Stimulated activated naive CD8-positive, alpha-beta T cell treated with anti-CD3 and anti-CD28 coated beads, Interleukin-15, Interleukin-2, amounts not matched to agents 100 U/mL and 50 U/mL, for 24 hours (primary cell): ENCODE measurements at regions not wholly inside any gene's neighbourhood (a gene's known extent, or its start where the extent isn't known, plus 50 kb on each side); places are given as distances from the start of the nearest gene placed in this dataset.
A peak's percentile ranks its signal among the peaks of the same experiment; 100 is the strongest.
"Not testable (repeated sequence)": the region's sequence is repeated elsewhere in the genome, so short reads cannot be mapped to it uniquely, and the experiment has no call there.

Experiments
- ATAC-seq: fragments of 150-1000 bp; cut with Tn5 transposase; one replicate; pipeline ENCODE4 v1.10.0; 2021
- DNase-seq: peaks from one replicate; pipeline ENCODE4 v3.0.0; 2021

- no peak for ATAC-seq
- no peak for DNase-seq
Measured at GRCh38 chr2:88860421-88861075, 169.1 kb downstream of the RPIA start.

- ATAC-seq (no peak), DNase-seq (no peak)
Measured at GRCh38 chr2:88865801-88866371, 174.4 kb downstream of the RPIA start.

DNA sequence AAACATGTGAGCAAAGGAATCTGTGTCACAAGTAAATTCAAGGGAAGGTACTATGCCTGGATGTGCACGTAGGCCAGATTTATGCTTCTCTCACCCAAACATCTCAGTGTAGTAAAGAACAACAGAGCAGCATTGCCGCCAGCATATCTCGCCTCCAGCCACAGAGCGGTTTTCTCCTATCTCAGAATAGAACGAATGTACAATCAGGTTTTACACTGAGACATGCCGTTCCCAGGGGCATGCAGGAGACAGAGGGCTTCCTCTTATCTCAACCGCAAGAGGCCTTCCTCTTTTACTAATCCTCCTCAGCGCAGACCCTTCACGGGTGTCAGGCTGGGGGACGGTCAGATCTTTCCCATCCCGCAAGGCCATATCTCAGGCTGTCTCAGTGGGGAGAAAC lies 175.3 kb downstream of the RPIA start:
- ATAC-seq (no peak), DNase-seq (no peak)

DNA sequence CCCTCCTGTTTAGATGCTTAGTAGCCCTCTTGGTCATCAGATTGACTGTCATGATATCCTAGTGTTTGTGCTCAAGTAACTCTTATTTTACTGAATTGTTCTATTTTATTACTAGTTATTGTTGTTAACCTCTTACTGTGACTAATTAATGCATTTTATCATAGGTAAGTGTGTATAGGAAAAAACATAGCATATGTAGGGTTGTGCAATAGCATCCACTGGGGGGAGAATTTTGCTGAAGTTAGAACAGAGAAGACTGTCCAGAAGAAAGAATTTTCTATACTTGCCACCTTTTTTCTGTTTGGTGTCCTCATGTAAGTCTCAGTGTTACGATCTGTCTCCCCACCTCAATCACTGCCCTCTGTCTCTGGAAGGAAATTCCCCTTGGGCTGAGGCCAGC lies 177.4 kb downstream of the RPIA start:
- ATAC-seq, result no peak
- DNase-seq, result no peak

- DNase-seq (no peak), ATAC-seq (no peak)
Measured at GRCh38 chr2:88870267-88870839, 178.9 kb downstream of the RPIA start.

- no peak for ATAC-seq
Measured at GRCh38 chr2:88871336-88871735, 179.9 kb downstream of the RPIA start.

DNA sequence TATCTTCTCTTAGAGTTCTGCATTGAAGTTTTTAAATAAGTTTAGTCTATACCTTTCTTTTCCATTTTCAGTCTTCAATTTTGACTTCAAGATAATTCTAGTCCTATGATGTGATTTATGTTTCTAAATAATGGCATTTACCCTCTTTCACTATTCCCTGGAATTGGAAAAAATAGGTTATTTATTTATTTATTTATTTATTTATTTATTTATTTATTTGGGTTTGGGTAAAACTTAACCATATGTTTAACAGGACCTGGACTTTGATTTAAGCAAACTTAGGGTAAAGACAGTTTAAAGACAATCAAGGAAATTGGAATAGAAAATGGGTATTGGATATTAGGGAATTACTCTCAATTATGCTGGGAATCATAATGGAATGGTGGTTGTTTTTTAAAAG lies 182.1 kb downstream of the RPIA start:
- DNase-seq, result no peak

More at GRCh38 chr2:88871336-88871735, 179.9 kb downstream of the RPIA start:
- no peak for DNase-seq

GRCh38 chr2:88874063-88874657 lies 182.7 kb downstream of the RPIA start:
- DNase-seq (peak; percentile 32), ATAC-seq (peak; percentile 57)

More for the DNA sequence above, 182.1 kb downstream of the RPIA start:
- no peak for ATAC-seq

DNA sequence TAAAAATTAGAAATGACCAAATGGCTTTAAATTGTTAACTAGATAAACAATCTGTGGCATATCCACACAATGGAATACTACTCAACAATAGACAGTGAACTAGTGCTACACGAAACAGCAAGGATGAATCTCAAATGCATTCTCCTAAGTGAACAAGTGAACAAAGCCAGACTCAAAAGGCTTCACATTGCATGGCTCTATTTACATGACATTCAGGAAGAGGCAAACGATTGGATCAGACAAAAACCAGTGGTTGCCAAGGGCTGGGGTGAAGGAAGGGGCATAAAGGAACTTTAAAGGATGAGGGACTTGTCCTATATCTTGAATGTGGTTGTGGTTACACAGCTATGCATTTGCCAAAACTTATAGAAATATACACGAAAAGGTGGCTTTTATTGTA lies 184.3 kb downstream of the RPIA start:
- DNase-seq, result no peak
- no peak for ATAC-seq

GRCh38 chr2:88880441-88880953 lies 189.0 kb downstream of the RPIA start:
- peak; percentile 24 for DNase-seq
- ATAC-seq, result peak; percentile 32

DNA sequence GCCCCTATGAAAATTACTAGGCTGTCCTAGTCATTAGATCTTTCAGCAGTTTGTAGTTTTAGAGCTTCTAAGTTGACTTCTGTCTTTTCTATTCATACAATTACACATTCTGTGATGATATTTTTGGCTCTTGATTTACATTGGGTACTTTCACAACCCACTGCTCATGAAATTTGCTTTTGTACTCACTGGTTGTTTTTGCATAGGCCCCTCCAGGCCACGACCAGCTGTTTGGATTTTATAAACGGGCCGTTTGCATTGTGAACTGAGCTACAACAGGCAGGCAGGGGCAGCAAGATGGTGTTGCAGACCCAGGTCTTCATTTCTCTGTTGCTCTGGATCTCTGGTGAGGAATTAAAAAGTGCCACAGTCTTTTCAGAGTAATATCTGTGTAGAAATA lies 193.8 kb downstream of the RPIA start:
- DNase-seq, result no peak
- ATAC-seq, result no peak

GRCh38 chr2:88885679-88886416 lies 194.4 kb downstream of the RPIA start:
- DNase-seq (no peak), ATAC-seq (no peak)

GRCh38 chr2:88887466-88887865 lies 196.0 kb downstream of the RPIA start:
- not testable (repeated sequence) for ATAC-seq, DNase-seq

DNA sequence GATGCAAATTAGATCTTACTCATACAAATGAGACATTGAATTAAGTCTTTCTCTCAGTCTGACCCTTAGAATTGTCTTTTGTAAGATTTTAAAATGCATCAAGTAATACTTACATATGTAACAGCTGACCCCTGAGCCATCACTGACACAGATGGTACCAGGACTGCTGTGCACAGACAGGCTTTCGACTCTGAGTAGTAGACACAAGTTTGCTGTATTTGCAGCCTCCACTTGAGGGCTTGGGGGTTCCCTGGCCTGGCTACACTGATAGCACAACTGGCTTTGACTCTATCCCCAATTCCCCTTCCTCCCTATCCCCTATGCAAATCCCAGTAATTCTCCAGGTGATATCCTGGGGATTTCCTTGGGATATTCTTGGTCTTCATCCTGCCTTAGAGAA lies 200.7 kb downstream of the RPIA start:
- ATAC-seq, result no peak

DNA sequence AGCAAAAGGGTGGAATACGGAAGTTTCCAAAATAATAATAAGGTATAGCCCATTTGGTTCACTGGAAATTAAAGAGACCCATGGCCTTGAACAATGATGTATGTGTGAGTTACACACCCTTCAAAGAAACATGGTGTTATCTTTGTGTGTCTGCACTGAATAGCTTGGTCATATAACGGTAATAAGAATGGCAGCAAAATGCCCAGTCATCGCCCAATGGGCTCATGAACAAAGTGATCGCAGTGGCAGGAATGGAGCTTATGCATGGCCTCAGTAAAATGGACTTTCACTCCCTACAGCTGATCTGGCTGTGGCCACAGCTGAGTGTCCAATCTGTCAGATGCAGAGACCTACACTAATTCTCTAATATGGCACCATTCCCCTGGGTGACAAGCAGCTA lies 201.3 kb downstream of the RPIA start:
- ATAC-seq (no peak), DNase-seq (no peak)

More for the DNA sequence above, 200.7 kb downstream of the RPIA start:
- no peak for DNase-seq

- ATAC-seq, result no peak
- no peak for DNase-seq
Measured at GRCh38 chr2:88896971-88897370, 205.5 kb downstream of the RPIA start.

DNA sequence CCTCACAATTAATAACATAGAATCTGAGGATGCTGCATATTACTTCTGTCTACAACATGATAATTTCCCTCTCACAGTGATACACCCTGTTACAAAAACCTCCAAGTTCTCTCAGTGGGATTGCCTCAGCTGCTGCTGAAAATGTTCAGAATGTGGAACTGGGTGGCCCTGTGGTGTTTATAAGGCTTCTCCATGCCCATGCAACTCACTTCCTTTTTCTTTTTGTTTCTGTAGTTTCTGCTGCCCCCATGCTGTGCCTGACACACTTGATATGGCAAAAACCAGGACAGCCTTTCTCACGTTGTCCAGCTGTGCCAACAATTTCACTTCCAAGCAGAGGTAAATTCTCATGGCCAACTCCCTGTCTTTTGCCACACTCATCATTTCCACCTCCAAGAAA lies 206.2 kb downstream of the RPIA start:
- ATAC-seq, result no peak

GRCh38 chr2:88903749-88904353 lies 212.4 kb downstream of the RPIA start:
- ATAC-seq, result no peak
- no peak for DNase-seq

More for the DNA sequence above, 206.2 kb downstream of the RPIA start:
- DNase-seq, result no peak

DNA sequence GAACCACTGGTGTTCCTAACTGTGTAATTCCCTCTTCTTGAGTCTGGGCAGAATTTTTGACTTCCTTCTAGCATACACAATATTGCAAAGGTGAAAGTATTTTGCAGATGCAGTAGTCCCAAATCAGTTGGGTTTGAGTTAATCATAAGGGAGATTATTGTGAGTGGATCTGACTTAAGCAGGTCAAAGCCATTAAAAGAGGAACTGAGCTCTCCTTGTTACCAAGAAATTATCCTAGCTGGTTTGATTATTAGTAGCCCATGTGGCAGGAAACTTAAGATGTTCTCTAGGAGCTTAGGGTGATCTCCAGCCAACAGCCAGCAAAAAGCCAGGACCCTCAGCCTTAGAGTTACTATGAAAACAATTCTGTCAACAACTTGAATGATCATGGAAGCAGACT lies 221.8 kb downstream of the RPIA start:
- no peak for ATAC-seq
- no peak for DNase-seq

DNA sequence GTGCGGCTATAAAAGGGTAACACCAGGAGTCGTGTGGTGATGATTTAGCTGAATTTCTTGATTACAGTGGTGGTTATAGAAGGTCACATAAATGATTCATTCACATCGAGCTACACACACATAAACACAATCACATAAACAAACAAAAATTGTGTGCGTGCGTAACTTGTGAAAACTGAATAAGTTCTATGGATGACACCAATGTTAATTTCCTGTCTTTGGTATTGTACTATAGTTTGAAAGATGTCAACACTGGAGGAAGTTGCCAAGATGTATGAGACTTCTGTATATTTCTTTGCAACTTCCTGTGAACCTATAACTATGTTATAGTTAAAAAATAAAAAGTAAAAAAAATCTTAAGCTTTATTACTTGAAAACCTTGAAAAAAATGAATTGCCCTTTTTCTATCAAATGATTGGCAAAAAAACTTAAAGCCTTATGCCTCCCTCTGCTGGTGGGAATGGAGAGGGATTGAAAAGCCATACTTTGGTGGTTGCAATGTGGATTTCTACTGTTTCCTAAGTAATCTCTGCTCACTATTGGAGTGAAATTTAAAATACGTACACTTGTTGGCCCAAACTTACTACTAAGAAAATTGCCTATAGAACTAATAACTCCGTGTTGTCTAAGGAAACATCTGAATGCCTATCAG lies 227.7 kb downstream of the RPIA start:
- DNase-seq (no peak), ATAC-seq (no peak)

GRCh38 chr2:88920399-88920798 lies 228.9 kb downstream of the RPIA start:
- ATAC-seq, DNase-seq: not testable (repeated sequence)
